Omental fat pad (tissue), 3 donors: ENCODE measurements at regions not wholly inside any gene's neighbourhood (a gene's known extent, or its start where the extent isn't known, plus 50 kb on each side); places are given as distances from the start of the nearest gene placed in this dataset.

Experiments
- ATAC-seq: fragments of 150-250 bp; one replicate; pipeline ENCODE4 v1.9.1; 2016; ENCODE audit warnings: mild to moderate bottlenecking, moderate library complexity; ENCODE audit not compliant: low FRiP score
- DNase-seq: peaks from one replicate; pipeline ENCODE4 v3.0.0-alpha.2; 2019; ENCODE audit warnings: low spot score
- CTCF ChIP-seq, 3 donors: fragments of 450-650 bp; IDR thresholded peaks; one replicate each; pipeline ENCODE4 v1.5.1; 2016 to 2017; ENCODE audit warnings: antibody characterized with exemption in 3 of 3, mild to moderate bottlenecking in 3 of 3, moderate library complexity in 2 of 3

GRCh38 chr15:97604677-97605076 is 355.8 kb upstream of the ARRDC4 start:
- ATAC-seq (no peak), DNase-seq (no peak)
- TF ChIP-seq CTCF (IDR thresholded peaks at IDR 0.05) = no peak

GRCh38 chr15:97615114-97615513 is 345.4 kb upstream of the ARRDC4 start:
- no peak for TF ChIP-seq CTCF (IDR thresholded peaks at IDR 0.05)
- ATAC-seq = no peak
- no peak for DNase-seq

- TF ChIP-seq CTCF (IDR thresholded peaks at IDR 0.05) = no peak
- ATAC-seq = no peak
- no peak for DNase-seq
Measured at GRCh38 chr15:97623091-97623661, 337.3 kb upstream of the ARRDC4 start.

- ATAC-seq (no peak), DNase-seq (no peak)
- no peak for TF ChIP-seq CTCF (IDR thresholded peaks at IDR 0.05)
Measured at GRCh38 chr15:97627634-97628033, 332.9 kb upstream of the ARRDC4 start.

- DNase-seq (no peak), ATAC-seq (no peak)
- no peak for TF ChIP-seq CTCF (IDR thresholded peaks at IDR 0.05)
Measured at GRCh38 chr15:97645758-97646157, 314.7 kb upstream of the ARRDC4 start.

GRCh38 chr15:97648728-97649127 is 311.8 kb upstream of the ARRDC4 start:
- ATAC-seq = no peak
- TF ChIP-seq CTCF (IDR thresholded peaks at IDR 0.05) = no peak
- no peak for DNase-seq

GRCh38 chr15:97652041-97652440 is 308.5 kb upstream of the ARRDC4 start:
- no peak for ATAC-seq
- no peak for TF ChIP-seq CTCF (IDR thresholded peaks at IDR 0.05)
- no peak for DNase-seq
